ENCODE measurements at regions not wholly inside any gene's neighbourhood (a gene's known extent, or its start where the extent isn't known, plus 50 kb on each side); places are given as distances from the start of the nearest gene placed in this dataset.

GRCh38 chr13:109687559-109688448 is 98.6 kb downstream of the IRS2 start:
- Histone ChIP-seq H3K4me3 (ENCODE audit: low read length in 3 of 3) (no peak overlapping the region), H3K9ac (ENCODE audit: low read depth in 1 of 3, low read length in 3 of 3) (no peak overlapping the region), H3K27ac (ENCODE audit: low read depth, low read length) (no peak overlapping the region), H3K9me3 (ENCODE audit: control insufficient read depth in 3 of 3, low read length in 3 of 3) (no peaks in the 10 kb centered on the region), H3K4me1 (ENCODE audit: control insufficient read depth in 3 of 3, insufficient read depth in 3 of 3, low read length in 3 of 3) (peaks cover 12 to 18% (median 14%) of the 10 kb centered on the region in 3 donors), H3K27me3 (ENCODE audit: control insufficient read depth in 3 of 3, insufficient read depth in 3 of 3, low read length in 3 of 3) (no peaks in the 10 kb centered on the region), H3K36me3 (ENCODE audit: control insufficient read depth in 3 of 3, insufficient read depth in 3 of 3, low read length in 3 of 3) (no peaks in the 10 kb centered on the region)

- Histone ChIP-seq H3K9ac (ENCODE audit: low read depth in 1 of 3, low read length in 3 of 3) (peak overlapping the region in 2 of 3 donors; percentile 50 to 71), H3K36me3 (ENCODE audit: control insufficient read depth in 3 of 3, insufficient read depth in 3 of 3, low read length in 3 of 3) (no peaks in the 10 kb centered on the region), H3K4me3 (ENCODE audit: low read length in 3 of 3) (peak overlapping the region; percentile 15 to 54 (median 41)), H3K9me3 (ENCODE audit: control insufficient read depth in 3 of 3, low read length in 3 of 3) (no peaks in the 10 kb centered on the region), H3K27me3 (ENCODE audit: control insufficient read depth in 3 of 3, insufficient read depth in 3 of 3, low read length in 3 of 3) (peaks cover 0 to 8% (median 0%) of the 10 kb centered on the region in 3 donors), H3K27ac (ENCODE audit: low read depth, low read length) (peak overlapping the region; percentile 69), H3K4me1 (ENCODE audit: control insufficient read depth in 3 of 3, insufficient read depth in 3 of 3, low read length in 3 of 3) (peaks cover 12 to 18% (median 14%) of the 10 kb centered on the region in 3 donors)
Measured at GRCh38 chr13:109685203-109685602, 101.2 kb downstream of the IRS2 start.

- Histone ChIP-seq H3K9ac (ENCODE audit: low read depth in 1 of 3, low read length in 3 of 3) (peak overlapping the region in 2 of 3 donors; percentile 50 to 71), H3K27me3 (ENCODE audit: control insufficient read depth in 3 of 3, insufficient read depth in 3 of 3, low read length in 3 of 3) (peaks cover 0 to 8% (median 0%) of the 10 kb centered on the region in 3 donors), H3K36me3 (ENCODE audit: control insufficient read depth in 3 of 3, insufficient read depth in 3 of 3, low read length in 3 of 3) (no peaks in the 10 kb centered on the region), H3K9me3 (ENCODE audit: control insufficient read depth in 3 of 3, low read length in 3 of 3) (no peaks in the 10 kb centered on the region), H3K4me3 (ENCODE audit: low read length in 3 of 3) (peak overlapping the region; percentile 15 to 54 (median 41)), H3K4me1 (ENCODE audit: control insufficient read depth in 3 of 3, insufficient read depth in 3 of 3, low read length in 3 of 3) (peaks cover 12 to 18% (median 14%) of the 10 kb centered on the region in 3 donors), H3K27ac (ENCODE audit: low read depth, low read length) (peak overlapping the region; percentile 69)
Measured at GRCh38 chr13:109684824-109685202, 101.6 kb downstream of the IRS2 start.

- Histone ChIP-seq H3K9me3 (ENCODE audit: control insufficient read depth in 3 of 3, low read length in 3 of 3) (no peaks in the 10 kb centered on the region), H3K4me3 (ENCODE audit: low read length in 3 of 3) (peak overlapping the region in 2 of 3 donors; percentile 15 to 54), H3K9ac (ENCODE audit: low read depth in 1 of 3, low read length in 3 of 3) (peak overlapping the region in 1 of 3 donors; percentile 71), H3K4me1 (ENCODE audit: control insufficient read depth in 3 of 3, insufficient read depth in 3 of 3, low read length in 3 of 3) (peaks cover 12 to 18% (median 14%) of the 10 kb centered on the region in 3 donors), H3K27ac (ENCODE audit: low read depth, low read length) (peak overlapping the region; percentile 69), H3K27me3 (ENCODE audit: control insufficient read depth in 3 of 3, insufficient read depth in 3 of 3, low read length in 3 of 3) (peaks cover 0 to 8% (median 0%) of the 10 kb centered on the region in 3 donors), H3K36me3 (ENCODE audit: control insufficient read depth in 3 of 3, insufficient read depth in 3 of 3, low read length in 3 of 3) (no peaks in the 10 kb centered on the region)
Measured at GRCh38 chr13:109684084-109684823, 102.1 kb downstream of the IRS2 start.

- no peaks in the 10 kb centered on the region for H3K9me3 ChIP-seq (ENCODE audit: control insufficient read depth in 3 of 3, low read length in 3 of 3)
- H3K4me3 ChIP-seq (ENCODE audit: low read length in 3 of 3) = no peak overlapping the region
- no peak overlapping the region for H3K9ac ChIP-seq (ENCODE audit: low read depth in 1 of 3, low read length in 3 of 3)
- H3K4me1 ChIP-seq (ENCODE audit: control insufficient read depth in 3 of 3, insufficient read depth in 3 of 3, low read length in 3 of 3) = peaks cover 12 to 18% (median 14%) of the 10 kb centered on the region in 3 donors
- H3K27me3 ChIP-seq (ENCODE audit: control insufficient read depth in 3 of 3, insufficient read depth in 3 of 3, low read length in 3 of 3) = peaks cover 0 to 8% (median 0%) of the 10 kb centered on the region in 3 donors
- H3K36me3 ChIP-seq (ENCODE audit: control insufficient read depth in 3 of 3, insufficient read depth in 3 of 3, low read length in 3 of 3) = no peaks in the 10 kb centered on the region
- no peak overlapping the region for H3K27ac ChIP-seq (ENCODE audit: low read depth, low read length)
Measured at GRCh38 chr13:109682534-109683244, 103.7 kb downstream of the IRS2 start.

GRCh38 chr13:109680930-109681329 is 105.5 kb downstream of the IRS2 start:
- Histone ChIP-seq H3K4me1 (ENCODE audit: control insufficient read depth in 3 of 3, insufficient read depth in 3 of 3, low read length in 3 of 3) (peaks cover 12 to 17% (median 14%) of the 10 kb centered on the region in 3 donors), H3K27me3 (ENCODE audit: control insufficient read depth in 3 of 3, insufficient read depth in 3 of 3, low read length in 3 of 3) (peaks cover 0 to 8% (median 0%) of the 10 kb centered on the region in 3 donors), H3K9me3 (ENCODE audit: control insufficient read depth in 3 of 3, low read length in 3 of 3) (no peaks in the 10 kb centered on the region), H3K4me3 (ENCODE audit: low read length in 3 of 3) (no peak overlapping the region), H3K36me3 (ENCODE audit: control insufficient read depth in 3 of 3, insufficient read depth in 3 of 3, low read length in 3 of 3) (no peaks in the 10 kb centered on the region), H3K9ac (ENCODE audit: low read depth in 1 of 3, low read length in 3 of 3) (no peak overlapping the region), H3K27ac (ENCODE audit: low read depth, low read length) (no peak overlapping the region)

GRCh38 chr13:109680288-109680687 is 106.1 kb downstream of the IRS2 start:
- Histone ChIP-seq H3K4me1 (ENCODE audit: control insufficient read depth in 3 of 3, insufficient read depth in 3 of 3, low read length in 3 of 3) (peaks cover 9 to 11% (median 11%) of the 10 kb centered on the region in 3 donors), H3K27me3 (ENCODE audit: control insufficient read depth in 3 of 3, insufficient read depth in 3 of 3, low read length in 3 of 3) (peaks cover 0 to 8% (median 0%) of the 10 kb centered on the region in 3 donors), H3K9ac (ENCODE audit: low read depth in 1 of 3, low read length in 3 of 3) (no peak overlapping the region), H3K27ac (ENCODE audit: low read depth, low read length) (no peak overlapping the region), H3K4me3 (ENCODE audit: low read length in 3 of 3) (no peak overlapping the region), H3K9me3 (ENCODE audit: control insufficient read depth in 3 of 3, low read length in 3 of 3) (no peaks in the 10 kb centered on the region), H3K36me3 (ENCODE audit: control insufficient read depth in 3 of 3, insufficient read depth in 3 of 3, low read length in 3 of 3) (no peaks in the 10 kb centered on the region)

- H3K27me3 ChIP-seq (ENCODE audit: control insufficient read depth in 3 of 3, insufficient read depth in 3 of 3, low read length in 3 of 3) = peaks cover 0 to 8% (median 0%) of the 10 kb centered on the region in 3 donors
Measured at GRCh38 chr13:109678459-109678858, 107.9 kb downstream of the IRS2 start.

GRCh38 chr13:109677206-109677605 is 109.2 kb downstream of the IRS2 start:
- H3K27me3 ChIP-seq (ENCODE audit: control insufficient read depth in 3 of 3, insufficient read depth in 3 of 3, low read length in 3 of 3) = peaks cover 0 to 10% (median 0%) of the 10 kb centered on the region in 3 donors

More at GRCh38 chr13:109678459-109678858, 107.9 kb downstream of the IRS2 start:
- Histone ChIP-seq H3K27ac (ENCODE audit: low read depth, low read length) (no peak overlapping the region), H3K9me3 (ENCODE audit: control insufficient read depth in 3 of 3, low read length in 3 of 3) (no peaks in the 10 kb centered on the region), H3K9ac (ENCODE audit: low read depth in 1 of 3, low read length in 3 of 3) (no peak overlapping the region), H3K4me3 (ENCODE audit: low read length in 3 of 3) (no peak overlapping the region), H3K36me3 (ENCODE audit: control insufficient read depth in 3 of 3, insufficient read depth in 3 of 3, low read length in 3 of 3) (no peaks in the 10 kb centered on the region), H3K4me1 (ENCODE audit: control insufficient read depth in 3 of 3, insufficient read depth in 3 of 3, low read length in 3 of 3) (no peaks in the 10 kb centered on the region)

More at GRCh38 chr13:109677206-109677605, 109.2 kb downstream of the IRS2 start:
- Histone ChIP-seq H3K27ac (ENCODE audit: low read depth, low read length) (no peak overlapping the region), H3K9me3 (ENCODE audit: control insufficient read depth in 3 of 3, low read length in 3 of 3) (no peaks in the 10 kb centered on the region), H3K9ac (ENCODE audit: low read depth in 1 of 3, low read length in 3 of 3) (no peak overlapping the region), H3K36me3 (ENCODE audit: control insufficient read depth in 3 of 3, insufficient read depth in 3 of 3, low read length in 3 of 3) (no peaks in the 10 kb centered on the region), H3K4me3 (ENCODE audit: low read length in 3 of 3) (no peak overlapping the region), H3K4me1 (ENCODE audit: control insufficient read depth in 3 of 3, insufficient read depth in 3 of 3, low read length in 3 of 3) (no peaks in the 10 kb centered on the region)

All from skeletal muscle tissue (tissue), 3 donors.